IPS DF 6.9 (cell line): ENCODE measurements at regions not wholly inside any gene's neighbourhood (a gene's known extent, or its start where the extent isn't known, plus 50 kb on each side); places are given as distances from the start of the nearest gene placed in this dataset.
"Not testable (repeated sequence)": the region's sequence is repeated elsewhere in the genome, so short reads cannot be mapped to it uniquely, and the experiment has no call there.

Experiments
- DNase-seq: peaks from one replicate; pipeline ENCODE4 v3.0.0-alpha.2; 2013; ENCODE audit warnings: low read depth, low spot score
- H3K27ac ChIP-seq: one replicate; pipeline ENCODE4 v1.5.1; 2013; ENCODE audit warnings: low read length, control low read depth
- H3K27me3 ChIP-seq: 2 replicates; pipeline ENCODE4 v1.6.1; 2013; ENCODE audit warnings: mild to moderate bottlenecking, low read length; ENCODE audit not compliant: control insufficient read depth, insufficient read depth
- H3K36me3 ChIP-seq: 2 replicates; pipeline ENCODE4 v1.6.1; 2013; ENCODE audit warnings: low read length; ENCODE audit not compliant: control insufficient read depth, insufficient read depth
- H3K4me1 ChIP-seq: 2 replicates; pipeline ENCODE4 v1.6.1; 2013; ENCODE audit warnings: low read length; ENCODE audit not compliant: control insufficient read depth, insufficient read depth
- H3K4me3 ChIP-seq: 2 replicates; pipeline ENCODE4 v1.5.1; 2013; ENCODE audit warnings: mild to moderate bottlenecking, low read length
- H3K9me3 ChIP-seq: 2 replicates; pipeline ENCODE4 v1.6.1; 2013; ENCODE audit warnings: low read length, inconsistent platforms; ENCODE audit not compliant: control insufficient read depth, insufficient read depth
- WGBS: extraction: QIAGEN DNeasy Blood & Tissue Kit; methylation state at CpG from one replicate; pipeline ENCODE4 v1.1.7; 2013; ENCODE audit warnings: mixed read lengths, missing lambda C conversion rate; ENCODE audit not compliant: insufficient read length, insufficient coverage; 5-methylcytosine and 5-hydroxymethylcytosine counted together

DNA sequence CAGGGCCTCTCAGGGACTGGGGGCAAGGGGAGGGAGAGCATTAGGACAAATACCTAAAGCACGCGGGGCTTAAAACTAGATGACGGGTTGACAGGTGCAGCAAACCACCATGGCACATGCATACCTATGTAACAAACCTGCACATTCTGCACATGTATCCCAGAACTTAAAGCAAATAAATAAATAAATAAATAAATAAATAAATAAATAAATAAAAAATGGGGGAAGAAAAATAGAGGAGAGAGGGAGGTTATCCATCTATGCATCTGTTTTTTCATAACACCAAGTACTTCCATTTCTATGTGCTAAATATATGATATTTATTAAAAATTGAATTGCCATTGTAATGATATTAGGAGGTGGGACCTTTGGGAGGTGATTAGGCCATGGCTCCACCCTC, 539.5 kb downstream of the TRIML1 start:
- not testable (repeated sequence) for H3K27me3 ChIP-seq, H3K27ac ChIP-seq, H3K9me3 ChIP-seq, H3K36me3 ChIP-seq, H3K4me3 ChIP-seq, H3K4me1 ChIP-seq, DNase-seq
- WGBS: no CpG with 5 or more reads among the region's 3 CpGs

DNA sequence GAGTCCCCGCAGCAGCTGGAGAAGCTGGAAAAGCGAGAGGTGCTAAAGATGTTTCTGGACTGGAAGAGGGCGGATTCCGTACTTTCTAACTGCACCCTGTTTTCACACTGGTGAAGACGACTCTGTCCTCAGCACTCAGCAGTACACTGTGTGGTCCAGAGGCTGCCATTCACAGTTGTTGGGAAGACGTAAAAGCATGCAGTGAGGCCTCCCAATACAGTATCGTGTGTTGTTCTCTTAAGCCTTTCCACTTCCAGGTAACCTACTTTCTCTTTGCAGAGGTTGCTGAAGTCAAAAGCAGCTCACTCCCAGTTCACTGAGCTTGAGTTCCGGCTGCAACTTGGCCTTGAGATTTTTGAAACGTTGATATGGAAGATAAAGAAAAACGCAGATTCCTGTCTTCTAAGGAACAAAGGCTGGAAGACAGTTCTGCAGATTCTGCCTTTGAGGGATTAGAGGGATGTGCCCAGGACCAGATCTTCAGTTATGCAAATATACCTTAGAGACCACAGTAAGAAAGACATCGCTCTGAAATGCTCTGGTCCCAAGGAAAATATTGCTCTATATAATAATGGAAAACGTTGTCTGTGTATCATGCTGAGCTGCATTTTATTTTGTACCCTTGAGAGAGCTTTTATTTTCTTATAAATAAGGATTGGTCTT, 540.9 kb downstream of the TRIML1 start:
- DNase-seq: no peak
- no peaks in the 10 kb centered on the region for H3K9me3 ChIP-seq
- no CpG with 5 or more reads among the region's 12 CpGs for WGBS
- peaks cover 4% of the 10 kb centered on the region; the same call in 1 of the 2 replicates for H3K4me1 ChIP-seq
- no peaks in the 10 kb centered on the region for H3K27me3 ChIP-seq
- H3K36me3 ChIP-seq: no peaks in the 10 kb centered on the region
- H3K4me3 ChIP-seq: no peak overlapping the region
- H3K27ac ChIP-seq: no peak overlapping the region

DNA sequence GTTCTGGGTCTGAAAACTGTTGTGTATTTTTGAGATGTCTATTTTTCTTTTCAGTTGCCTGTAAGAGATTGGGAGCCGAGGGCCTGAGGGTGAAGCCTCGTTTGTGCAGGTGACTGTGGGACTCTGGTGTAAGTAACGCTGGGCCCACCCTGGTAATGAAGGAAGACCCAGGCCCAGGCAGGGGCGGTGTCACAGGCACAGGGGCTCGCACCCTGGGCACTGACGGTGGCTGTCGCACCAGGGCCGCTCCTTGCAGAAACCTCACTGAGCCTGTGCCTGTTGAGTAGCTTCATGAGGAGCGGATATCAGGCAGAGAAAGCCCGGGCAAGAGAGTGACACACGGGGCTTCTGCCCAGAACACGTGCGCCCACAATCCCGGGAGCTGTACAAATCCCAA, 541.4 kb downstream of the TRIML1 start:
- WGBS: no CpG with 5 or more reads among the region's 14 CpGs
- no peak for DNase-seq

DNA sequence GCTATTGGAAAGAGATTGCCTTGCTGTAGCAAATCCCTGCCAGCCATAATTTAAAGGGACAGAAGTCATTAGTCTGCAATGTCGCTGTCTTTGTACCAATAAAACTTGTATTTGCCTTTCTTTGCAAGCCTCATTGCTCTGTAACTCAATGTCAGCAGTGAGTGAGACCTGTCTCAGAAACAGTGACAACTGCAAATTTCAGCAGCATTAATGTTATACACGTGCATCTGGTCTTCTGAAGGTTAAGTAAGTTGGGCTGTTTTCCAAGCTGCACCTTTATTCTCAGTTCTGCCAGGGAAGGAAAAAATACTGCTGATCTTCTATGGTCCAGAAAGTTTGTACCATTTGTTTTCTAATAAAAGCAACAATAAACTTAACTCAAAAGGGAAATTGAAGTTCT, 543.1 kb downstream of the TRIML1 start:
- no CpG with 5 or more reads among the region's 2 CpGs for WGBS
- DNase-seq: no peak
- Histone ChIP-seq H3K9me3 (no peaks in the 10 kb centered on the region), H3K27me3 (no peaks in the 10 kb centered on the region), H3K27ac (no peak overlapping the region), H3K4me1 (peaks cover 4% of the 10 kb centered on the region; the same call in 1 of the 2 replicates), H3K4me3 (no peak overlapping the region), H3K36me3 (no peaks in the 10 kb centered on the region)

More for the DNA sequence above, 541.4 kb downstream of the TRIML1 start:
- H3K27me3 ChIP-seq: no peaks in the 10 kb centered on the region
- peaks cover 4% of the 10 kb centered on the region; the same call in 1 of the 2 replicates for H3K4me1 ChIP-seq
- no peak overlapping the region for H3K27ac ChIP-seq
- H3K4me3 ChIP-seq: no peak overlapping the region
- no peaks in the 10 kb centered on the region for H3K9me3 ChIP-seq
- H3K36me3 ChIP-seq: no peaks in the 10 kb centered on the region

DNA sequence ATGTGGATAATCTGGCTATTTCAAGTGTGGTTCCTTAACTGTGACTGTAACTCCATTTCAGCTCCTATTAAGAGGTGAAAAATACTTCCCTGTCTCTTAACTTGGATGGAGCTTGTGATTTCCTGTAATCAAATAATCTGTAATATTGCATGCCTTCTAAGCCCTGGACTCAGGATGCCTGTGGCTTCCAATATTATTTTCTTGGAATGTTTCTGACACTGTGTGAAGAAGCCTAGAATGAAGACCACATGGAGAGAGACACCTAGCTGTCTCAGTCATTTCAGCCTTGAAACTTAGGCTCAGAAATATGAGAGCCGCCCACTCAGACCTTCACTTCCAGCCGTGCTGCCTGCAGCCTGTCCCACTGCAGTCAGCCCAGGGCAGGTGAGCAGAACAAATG, 544.3 kb downstream of the TRIML1 start:
- Histone ChIP-seq H3K36me3 (no peaks in the 10 kb centered on the region), H3K4me1 (peaks cover 4% of the 10 kb centered on the region; the same call in 1 of the 2 replicates), H3K4me3 (no peak overlapping the region), H3K9me3 (no peaks in the 10 kb centered on the region), H3K27ac (no peak overlapping the region), H3K27me3 (no peaks in the 10 kb centered on the region)
- DNase-seq: no peak
- no CpG with 5 or more reads among the region's 2 CpGs for WGBS

DNA sequence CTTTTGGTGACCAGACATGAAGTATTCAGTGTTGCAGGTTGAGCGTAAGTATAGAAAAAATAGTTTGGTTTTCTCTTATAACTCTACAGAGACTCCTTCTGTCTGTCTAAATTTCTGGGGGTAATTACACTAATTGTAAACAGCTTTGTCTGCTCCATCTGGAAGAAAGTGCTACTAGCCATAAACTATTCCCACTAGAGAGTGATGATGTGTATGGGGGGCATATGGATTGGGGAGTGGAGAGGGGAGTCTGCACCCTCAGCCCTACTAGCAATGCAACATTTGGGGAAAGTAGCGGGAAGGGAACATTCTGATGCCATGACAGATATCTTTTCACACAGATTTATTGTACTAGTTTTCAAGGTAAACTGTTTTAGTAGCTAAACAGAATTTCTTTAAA, 549.7 kb downstream of the TRIML1 start:
- Histone ChIP-seq H3K27ac (no peak overlapping the region), H3K36me3 (no peaks in the 10 kb centered on the region), H3K4me1 (no peaks in the 10 kb centered on the region; the same call in 1 of the 2 replicates), H3K9me3 (no peaks in the 10 kb centered on the region), H3K27me3 (no peaks in the 10 kb centered on the region), H3K4me3 (no peak overlapping the region)
- WGBS: no CpG with 5 or more reads among the region's 2 CpGs
- no peak for DNase-seq

DNA sequence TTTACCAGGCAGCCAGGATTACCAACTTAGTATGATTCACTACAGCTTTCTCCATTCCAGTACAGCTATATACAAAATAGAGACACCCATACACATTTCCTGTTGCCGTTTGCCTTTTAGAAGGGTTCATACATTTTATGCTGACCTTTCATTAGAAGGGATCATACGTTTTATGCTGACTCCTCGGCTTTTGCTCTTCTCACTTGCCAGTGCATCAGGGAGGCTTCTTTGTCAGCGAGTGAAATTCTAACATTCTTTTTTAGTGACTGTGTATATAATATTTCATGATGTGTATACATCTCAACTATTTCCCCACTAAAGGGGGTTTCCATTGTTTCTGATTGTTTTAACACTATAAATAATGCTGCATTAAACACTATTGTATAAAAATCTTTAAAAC, 552.6 kb downstream of the TRIML1 start:
- WGBS: no CpG with 5 or more reads among the region's 4 CpGs
- Histone ChIP-seq H3K4me1 (no peaks in the 10 kb centered on the region; the same call in 1 of the 2 replicates), H3K27me3 (no peaks in the 10 kb centered on the region)

DNA sequence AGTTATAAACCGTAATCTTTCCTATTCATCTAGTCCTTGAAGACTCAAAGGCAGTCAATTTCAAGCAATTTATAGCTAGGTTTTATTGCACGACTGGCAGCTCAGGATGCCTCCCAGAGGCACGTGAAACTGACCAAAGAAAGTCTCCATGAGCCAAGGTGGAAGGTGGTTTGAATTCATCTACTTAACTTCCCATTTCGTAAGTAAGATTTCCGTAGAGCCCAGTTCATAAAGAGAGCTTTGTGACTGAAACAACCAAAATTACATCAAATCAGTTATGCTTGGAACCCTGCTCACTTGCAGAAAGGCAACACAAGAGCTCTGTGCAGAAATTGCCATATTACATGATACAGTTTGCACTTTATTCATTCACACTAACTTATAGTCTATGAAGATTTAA, 556.0 kb downstream of the TRIML1 start:
- Histone ChIP-seq H3K9me3 (no peaks in the 10 kb centered on the region), H3K4me1 (no peaks in the 10 kb centered on the region), H3K36me3 (no peaks in the 10 kb centered on the region), H3K27me3 (no peaks in the 10 kb centered on the region), H3K27ac (no peak overlapping the region), H3K4me3 (no peak overlapping the region)
- no peak for DNase-seq
- no CpG with 5 or more reads among the region's 5 CpGs for WGBS

More for the DNA sequence above, 552.6 kb downstream of the TRIML1 start:
- no peak overlapping the region for H3K4me3 ChIP-seq
- no peaks in the 10 kb centered on the region for H3K9me3 ChIP-seq
- H3K27ac ChIP-seq: no peak overlapping the region
- DNase-seq: no peak
- no peaks in the 10 kb centered on the region for H3K36me3 ChIP-seq

DNA sequence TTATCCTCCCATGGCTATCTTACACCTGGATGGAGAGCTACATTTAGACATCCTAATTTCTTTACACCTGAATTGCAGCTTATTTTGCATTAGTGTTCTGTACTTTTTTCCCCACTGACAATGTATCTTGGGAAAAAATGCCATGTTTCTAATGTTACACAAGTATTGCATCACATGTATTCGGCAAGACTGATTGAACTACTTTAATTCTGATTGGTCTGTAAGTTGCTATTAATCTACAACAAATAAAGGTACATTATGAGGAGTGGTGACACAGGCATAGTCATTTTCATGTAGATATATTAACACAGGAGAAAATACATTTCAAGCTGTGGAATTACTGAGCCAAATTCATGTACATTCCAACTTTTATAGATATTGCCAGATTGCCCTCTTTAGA, 558.0 kb downstream of the TRIML1 start:
- no peak overlapping the region for H3K27ac ChIP-seq
- no CpG with 5 or more reads among the region's 1 CpG for WGBS
- no peak for DNase-seq
- no peaks in the 10 kb centered on the region for H3K9me3 ChIP-seq
- no peaks in the 10 kb centered on the region for H3K27me3 ChIP-seq
- H3K4me3 ChIP-seq: no peak overlapping the region
- no peaks in the 10 kb centered on the region for H3K36me3 ChIP-seq
- no peaks in the 10 kb centered on the region for H3K4me1 ChIP-seq

DNA sequence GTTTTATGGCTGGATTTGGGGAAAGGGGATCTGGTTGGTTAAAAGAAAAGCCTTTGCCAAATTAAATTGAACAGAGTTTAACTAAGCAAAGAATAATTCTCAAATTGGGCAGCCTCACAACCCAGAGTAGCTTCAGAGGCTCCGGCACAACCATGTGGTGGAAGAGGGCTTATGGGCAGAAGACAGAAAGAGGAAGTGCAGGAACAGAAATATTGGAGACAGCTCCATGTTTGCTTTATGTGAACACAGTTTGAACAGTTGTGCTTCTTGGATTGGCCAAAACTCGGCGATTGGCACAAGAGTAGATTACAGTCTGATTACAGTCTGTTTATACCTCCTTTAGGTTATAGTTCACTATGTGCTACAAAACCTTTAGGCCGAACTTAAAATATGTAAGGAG, 562.7 kb downstream of the TRIML1 start:
- DNase-seq: no peak
- no CpG with 5 or more reads among the region's 4 CpGs for WGBS
- H3K4me3 ChIP-seq: no peak overlapping the region
- H3K27ac ChIP-seq: no peak overlapping the region
- no peaks in the 10 kb centered on the region for H3K36me3 ChIP-seq
- H3K27me3 ChIP-seq: no peaks in the 10 kb centered on the region
- no peaks in the 10 kb centered on the region for H3K9me3 ChIP-seq
- H3K4me1 ChIP-seq: no peaks in the 10 kb centered on the region

DNA sequence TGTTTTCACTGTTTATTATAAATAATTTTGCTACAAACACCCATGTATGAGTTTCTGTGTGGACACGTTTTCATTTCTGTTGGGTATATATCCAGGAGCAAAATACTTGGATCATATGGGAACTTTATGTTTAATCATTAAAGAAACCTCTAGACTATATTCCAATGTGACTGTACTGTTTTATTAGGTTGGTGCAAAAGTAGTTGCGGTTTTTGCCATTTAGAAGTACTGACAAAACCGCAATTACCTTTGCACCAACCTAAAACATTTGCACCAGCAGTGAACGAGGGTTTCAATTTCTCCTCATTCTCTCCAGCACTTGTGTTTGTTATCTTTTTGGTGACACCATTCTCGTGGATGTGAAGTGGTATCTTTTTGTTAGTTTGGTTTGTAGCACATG, 565.0 kb downstream of the TRIML1 start:
- WGBS: no CpG with 5 or more reads among the region's 5 CpGs
- H3K27me3 ChIP-seq: no peaks in the 10 kb centered on the region
- no peaks in the 10 kb centered on the region for H3K9me3 ChIP-seq
- H3K4me3 ChIP-seq: no peak overlapping the region
- no peak for DNase-seq
- H3K36me3 ChIP-seq: no peaks in the 10 kb centered on the region
- H3K27ac ChIP-seq: no peak overlapping the region
- no peaks in the 10 kb centered on the region for H3K4me1 ChIP-seq
